ENCODE measurements at regions not wholly inside any gene's neighbourhood (a gene's known extent, or its start where the extent isn't known, plus 50 kb on each side); places are given as distances from the start of the nearest gene placed in this dataset.

DNA sequence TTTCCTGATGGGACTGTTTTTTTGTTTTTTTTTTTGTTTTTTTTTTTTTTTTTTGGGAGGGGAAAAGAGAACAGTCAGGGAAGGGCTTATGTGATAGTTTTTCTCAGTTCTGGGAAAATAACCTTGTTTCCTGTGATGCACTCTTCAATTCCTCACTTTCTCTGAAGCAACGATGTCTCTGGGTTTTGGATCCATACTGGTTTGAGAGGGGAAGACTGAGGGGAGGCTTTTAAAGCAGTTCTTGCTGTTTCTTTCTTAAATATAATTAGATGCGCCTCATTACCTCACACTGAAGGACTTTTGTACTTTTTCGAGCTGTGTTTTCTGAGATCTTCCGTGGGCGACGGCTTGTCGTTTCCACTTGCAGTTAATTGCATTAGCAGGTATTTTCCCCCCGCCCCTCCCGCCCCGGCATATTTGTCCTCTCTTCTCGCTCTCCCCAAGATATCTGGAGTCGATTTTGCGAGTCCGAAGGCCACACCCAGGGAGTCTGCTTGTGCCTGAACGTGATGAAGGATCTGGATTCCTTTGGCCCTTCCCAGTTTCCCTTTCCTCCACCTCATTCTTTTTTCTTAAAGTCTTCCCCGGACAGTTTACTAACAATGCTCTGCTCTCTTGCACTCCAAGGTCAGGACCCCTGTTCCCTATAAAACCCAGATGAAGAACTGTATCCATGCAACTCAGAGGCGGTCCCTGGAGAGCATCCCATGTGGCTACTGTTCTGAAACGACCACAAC is 125.2 kb upstream of the ZFHX3 start:
- TF ChIP-seq EZH2phosphoT487 (IDR thresholded peaks at IDR 0.05; ENCODE audit: borderline replicate concordance), result no peak
- TF ChIP-seq, protein P1, sequence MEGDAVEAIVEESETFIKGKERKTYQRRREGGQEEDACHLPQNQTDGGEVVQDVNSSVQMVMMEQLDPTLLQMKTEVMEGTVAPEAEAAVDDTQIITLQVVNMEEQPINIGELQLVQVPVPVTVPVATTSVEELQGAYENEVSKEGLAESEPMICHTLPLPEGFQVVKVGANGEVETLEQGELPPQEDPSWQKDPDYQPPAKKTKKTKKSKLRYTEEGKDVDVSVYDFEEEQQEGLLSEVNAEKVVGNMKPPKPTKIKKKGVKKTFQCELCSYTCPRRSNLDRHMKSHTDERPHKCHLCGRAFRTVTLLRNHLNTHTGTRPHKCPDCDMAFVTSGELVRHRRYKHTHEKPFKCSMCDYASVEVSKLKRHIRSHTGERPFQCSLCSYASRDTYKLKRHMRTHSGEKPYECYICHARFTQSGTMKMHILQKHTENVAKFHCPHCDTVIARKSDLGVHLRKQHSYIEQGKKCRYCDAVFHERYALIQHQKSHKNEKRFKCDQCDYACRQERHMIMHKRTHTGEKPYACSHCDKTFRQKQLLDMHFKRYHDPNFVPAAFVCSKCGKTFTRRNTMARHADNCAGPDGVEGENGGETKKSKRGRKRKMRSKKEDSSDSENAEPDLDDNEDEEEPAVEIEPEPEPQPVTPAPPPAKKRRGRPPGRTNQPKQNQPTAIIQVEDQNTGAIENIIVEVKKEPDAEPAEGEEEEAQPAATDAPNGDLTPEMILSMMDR (IDR thresholded peaks at IDR 0.05 in 2 of 3, conservative IDR thresholded peaks at IDR 0.05 in 1 of 3; ENCODE audit: borderline replicate concordance in 1 of 3, insufficient read depth in 1 of 3, low read depth in 2 of 3, low read length in 2 of 3), result peak in 1 of 3 experiments; percentile 27; a peak in 1 of 6 replicates
- TF ChIP-seq RAD21 (IDR thresholded peaks at IDR 0.05; ENCODE audit: low read depth), result no peak; the same call in 1 of the 2 replicates
- TF ChIP-seq YY1 (IDR thresholded peaks at IDR 0.05; ENCODE audit: extremely low read depth, insufficient replicate concordance, low read depth, low read length), result no peak
